ENCODE measurements at regions not wholly inside any gene's neighbourhood (a gene's known extent, or its start where the extent isn't known, plus 50 kb on each side); places are given as distances from the start of the nearest gene placed in this dataset.

DNA sequence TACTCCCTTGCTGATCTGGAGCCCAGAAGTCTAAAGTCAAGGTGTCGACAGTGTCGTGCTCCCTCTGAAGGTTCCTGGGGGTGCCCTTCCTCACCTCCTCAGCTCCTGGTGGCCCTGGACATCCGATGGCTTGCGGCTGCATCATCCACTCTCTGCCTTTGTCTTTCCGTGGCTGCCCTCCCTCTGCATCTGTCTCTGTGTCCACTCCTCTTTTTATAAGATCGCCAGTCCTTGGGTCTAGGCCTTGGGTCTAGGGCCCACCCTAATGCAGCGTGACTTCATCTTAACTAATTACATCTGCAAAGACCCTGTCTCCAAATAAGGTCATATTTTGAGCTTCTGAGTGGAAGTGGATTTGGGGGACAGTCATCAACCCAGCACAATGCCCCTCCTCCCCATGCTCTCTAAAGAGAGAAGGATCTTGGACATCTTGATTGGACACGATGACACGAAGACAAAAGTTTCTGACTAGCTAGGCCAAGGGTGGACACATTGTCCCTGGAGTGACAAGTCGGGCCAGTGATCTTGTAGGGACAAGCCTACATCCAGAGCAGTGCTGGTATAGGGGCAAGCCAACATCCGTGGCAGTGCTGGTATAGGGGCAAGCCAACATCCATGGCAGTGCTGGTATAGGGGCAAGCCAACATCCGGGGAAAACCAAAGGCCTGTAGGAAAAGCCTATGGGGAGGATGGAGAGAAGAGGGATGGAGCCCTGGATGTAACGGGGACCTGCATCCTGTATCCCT lies 93.9 kb upstream of the DIO3 start:
- no peak for DNase-seq (ENCODE audit: low spot score)

DNA sequence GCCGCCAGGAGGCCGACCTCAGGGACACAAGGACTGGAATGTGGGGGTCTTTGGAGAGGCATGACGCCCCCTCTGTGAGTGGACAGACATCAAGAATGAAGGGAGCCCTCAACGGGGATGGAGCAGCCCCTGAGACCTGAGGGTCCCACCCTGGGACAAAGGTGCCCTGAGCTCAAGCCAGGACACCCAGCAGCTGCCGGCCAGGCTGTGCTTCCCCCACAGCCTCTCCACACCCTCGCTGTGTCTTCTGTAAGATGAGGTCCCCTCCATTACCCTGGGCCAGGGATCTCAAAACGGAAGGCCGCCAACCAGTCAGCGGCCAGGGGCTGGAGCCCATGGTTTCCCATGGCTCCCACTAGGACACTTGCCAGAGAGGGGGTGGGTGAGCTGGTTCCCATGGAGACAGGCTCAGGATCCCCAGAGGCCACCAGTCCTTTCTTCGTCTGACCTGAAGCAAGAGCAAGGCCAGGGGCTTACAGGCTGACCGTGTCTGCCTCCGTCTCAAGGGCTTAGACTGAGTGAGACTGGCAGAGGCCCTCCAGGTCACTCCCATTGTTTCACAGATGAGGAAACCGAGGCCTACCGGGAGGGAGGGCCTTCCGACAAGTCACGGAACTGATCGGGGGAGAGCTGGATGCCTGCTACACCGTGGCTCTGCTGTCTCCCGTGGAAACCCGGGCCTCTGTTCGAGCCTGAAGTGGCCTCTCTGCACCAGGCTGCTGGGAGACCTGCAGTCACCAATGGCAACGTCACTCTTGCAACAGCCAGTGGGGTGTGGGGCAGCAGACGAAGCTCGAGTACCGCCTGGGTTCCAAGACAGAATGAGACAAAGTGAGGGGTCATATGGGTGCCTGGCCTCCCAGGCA lies 91.7 kb upstream of the DIO3 start:
- no peak for DNase-seq (ENCODE audit: low spot score)

DNA sequence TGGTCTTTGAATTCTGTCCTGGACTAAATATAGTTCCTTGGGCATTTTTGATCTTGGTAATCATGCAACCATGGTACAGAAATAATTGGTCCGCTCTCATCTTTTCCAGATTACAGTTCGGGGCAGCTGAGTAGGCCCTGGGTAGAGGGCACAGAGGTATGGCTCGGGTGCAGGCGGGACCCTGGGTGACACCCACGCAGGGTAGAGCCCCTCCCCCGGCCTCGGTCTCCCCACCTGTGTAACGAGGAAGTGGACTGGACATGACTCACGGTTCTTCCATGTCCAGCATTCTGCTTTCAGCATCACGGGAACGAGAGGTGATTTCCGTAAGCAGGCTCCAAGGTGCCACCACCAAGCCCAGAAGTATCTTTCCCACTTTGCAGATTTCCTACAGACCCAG lies 91.0 kb upstream of the DIO3 start:
- no peak for DNase-seq (ENCODE audit: low spot score)

DNA sequence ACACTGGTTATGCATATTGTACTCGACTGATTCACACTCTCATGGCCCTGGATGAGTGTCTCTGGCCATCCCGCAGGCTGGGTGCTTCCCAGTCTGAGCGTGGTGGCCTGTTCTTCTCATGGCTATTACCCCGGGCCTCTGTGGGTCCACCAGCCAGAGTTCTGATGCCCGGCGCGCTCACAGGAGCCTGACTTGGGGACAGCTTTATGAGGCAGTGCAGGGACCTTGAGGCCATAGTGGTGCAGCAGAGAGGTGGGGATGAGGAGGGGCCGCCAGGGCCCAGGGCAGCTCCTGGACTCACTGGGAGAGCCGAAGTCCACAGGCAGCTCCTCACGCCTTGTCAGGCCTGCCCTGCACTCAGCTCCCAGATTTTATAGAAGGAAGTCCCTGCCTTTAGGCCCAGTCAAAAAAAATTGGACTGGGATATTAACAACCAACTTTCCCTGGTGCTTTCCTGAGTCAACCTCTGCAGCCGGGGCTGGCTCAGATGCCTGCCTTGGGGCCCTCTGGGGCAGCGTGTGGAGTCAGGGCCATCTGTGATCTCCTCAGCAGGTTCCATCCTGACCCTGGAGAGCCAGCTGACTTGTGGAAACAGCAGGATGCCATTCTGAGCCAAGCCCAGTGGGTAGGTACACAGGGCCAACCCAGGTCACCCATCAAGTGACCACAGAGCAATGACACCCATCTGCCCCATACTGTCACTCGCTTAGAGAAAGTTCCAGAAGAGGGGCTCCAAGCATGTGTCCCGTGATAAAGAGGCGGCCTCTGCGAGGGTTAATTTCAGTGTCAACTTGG lies 89.4 kb upstream of the DIO3 start:
- no peak for DNase-seq (ENCODE audit: low spot score)

DNA sequence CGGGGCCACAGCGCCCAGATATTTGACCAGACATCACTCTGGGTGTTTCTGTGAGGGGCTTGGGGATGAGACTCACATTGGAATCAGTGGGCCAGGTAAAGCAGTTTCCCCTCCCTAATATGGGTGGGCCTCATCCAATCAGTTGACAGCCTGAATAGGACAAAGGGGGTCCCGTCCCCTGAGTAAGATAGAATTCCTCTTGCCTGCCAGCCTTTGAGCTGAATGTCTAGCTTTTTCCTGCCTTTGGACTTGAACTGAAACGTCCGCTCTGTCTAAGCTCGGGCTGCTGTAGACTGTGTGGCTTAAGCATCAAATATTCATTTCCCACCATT lies 88.8 kb upstream of the DIO3 start:
- no peak for DNase-seq (ENCODE audit: low spot score)

DNA sequence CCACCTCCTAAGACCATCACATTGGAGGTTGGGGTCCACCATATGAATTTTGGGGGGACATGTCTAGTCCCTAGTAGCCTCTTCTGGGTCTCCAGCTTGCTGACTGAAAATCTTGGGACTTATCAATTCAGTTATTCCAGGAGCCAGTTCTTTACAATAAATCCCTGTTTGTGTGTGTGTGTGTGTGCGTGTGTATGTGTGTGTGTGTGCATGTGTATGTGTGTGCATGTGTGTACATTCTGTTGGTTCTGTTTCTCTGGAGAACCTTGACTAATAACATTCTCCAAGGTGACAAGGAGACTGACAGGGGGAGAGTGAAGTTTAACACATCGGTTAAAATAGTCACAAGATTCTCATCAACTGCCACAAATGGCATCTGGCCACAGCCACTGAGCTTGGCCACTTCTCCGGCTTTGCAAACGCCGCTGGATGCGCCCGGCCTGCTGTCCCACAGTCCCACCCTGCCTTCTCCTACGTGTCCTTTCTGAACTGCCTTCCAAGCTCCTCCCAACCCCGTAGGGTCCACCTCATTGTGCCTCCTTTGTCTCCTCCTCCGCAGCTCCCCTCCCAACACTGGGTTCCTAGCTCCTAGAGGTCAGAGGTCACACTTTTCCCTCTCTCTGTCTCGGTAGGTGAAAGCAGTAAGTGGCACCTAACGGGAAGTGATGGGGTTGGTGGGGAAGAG lies 88.1 kb upstream of the DIO3 start:
- DNase-seq (ENCODE audit: low spot score) = no peak

DNA sequence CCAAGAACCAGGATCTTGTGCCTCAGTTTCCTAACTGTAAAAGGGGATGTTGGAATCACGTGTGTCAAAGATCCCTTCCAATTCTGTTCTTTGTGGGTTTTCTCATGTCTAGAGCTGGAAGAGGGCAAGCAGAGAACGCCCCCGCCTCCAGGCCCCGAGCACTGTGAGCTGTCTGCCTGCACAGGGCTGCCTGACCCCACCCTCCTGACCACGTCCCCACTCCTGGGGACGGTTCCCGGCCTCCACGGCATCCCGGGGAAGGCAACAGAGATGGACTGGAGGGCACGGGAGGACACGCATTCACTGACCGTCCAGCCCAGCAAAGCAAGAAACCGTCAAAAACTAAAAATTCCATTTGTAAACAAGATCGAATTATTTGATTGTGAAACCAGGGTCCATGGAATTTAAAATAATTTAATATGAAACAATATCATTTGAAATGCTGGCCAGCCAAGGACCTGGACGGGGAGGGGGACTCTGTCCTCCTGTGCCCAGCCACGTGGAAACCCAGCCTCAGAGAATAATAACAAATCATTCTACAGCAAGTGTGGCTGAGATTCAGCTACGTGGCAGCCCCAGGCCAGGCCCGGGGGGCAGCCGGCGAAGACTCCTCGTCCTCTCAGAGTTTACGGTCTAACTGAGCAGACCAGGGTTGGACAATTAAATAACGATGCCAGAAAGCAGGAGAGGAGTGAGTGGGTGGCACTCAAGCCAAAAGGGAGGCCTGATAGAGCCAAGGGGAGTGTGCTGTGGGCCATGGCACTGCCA lies 87.3 kb upstream of the DIO3 start:
- no peak for DNase-seq (ENCODE audit: low spot score)

DNA sequence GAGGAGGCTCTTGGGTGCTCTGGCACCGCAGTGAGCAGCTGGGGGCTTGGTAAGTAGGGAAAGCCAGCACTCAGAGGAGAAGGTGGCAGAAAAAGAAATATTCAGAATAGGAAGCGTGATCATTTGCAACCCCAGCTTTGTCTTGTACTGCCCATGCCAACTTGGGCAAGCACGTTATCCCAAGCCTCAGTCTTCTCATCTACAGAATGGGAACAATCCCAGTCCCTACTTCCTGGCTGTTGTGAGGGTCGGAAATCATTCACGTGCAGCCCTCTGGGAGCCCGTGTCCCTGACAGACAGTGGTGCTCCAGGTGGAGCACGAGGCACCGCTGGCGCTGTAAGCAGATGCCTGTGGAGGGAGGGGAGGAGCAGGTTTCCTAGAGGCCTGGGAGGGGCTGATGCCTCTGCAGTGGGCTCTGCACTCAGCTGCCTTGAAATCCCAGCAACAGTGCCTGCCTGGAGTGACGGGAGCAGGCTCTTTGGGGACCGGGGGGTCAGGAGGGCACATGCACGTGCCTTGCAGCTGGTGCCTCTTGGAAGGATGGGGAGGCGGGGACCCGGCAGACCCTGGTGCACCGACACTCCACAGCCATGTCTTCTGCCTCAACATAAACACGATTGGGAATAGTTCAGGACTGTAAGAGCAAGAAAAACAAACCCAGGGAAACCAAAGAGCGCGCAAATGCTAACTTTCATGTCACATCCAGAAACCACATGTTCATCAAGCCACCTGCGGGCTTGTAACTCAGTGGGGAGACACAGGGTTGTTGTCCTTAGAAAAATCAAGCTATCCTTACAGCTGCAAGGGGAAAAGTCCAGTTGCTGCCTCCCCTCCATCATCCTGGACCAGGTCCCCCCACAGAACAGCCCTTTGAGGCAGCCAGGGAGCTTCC lies 86.5 kb upstream of the DIO3 start:
- no peak for DNase-seq (ENCODE audit: low spot score)

DNA sequence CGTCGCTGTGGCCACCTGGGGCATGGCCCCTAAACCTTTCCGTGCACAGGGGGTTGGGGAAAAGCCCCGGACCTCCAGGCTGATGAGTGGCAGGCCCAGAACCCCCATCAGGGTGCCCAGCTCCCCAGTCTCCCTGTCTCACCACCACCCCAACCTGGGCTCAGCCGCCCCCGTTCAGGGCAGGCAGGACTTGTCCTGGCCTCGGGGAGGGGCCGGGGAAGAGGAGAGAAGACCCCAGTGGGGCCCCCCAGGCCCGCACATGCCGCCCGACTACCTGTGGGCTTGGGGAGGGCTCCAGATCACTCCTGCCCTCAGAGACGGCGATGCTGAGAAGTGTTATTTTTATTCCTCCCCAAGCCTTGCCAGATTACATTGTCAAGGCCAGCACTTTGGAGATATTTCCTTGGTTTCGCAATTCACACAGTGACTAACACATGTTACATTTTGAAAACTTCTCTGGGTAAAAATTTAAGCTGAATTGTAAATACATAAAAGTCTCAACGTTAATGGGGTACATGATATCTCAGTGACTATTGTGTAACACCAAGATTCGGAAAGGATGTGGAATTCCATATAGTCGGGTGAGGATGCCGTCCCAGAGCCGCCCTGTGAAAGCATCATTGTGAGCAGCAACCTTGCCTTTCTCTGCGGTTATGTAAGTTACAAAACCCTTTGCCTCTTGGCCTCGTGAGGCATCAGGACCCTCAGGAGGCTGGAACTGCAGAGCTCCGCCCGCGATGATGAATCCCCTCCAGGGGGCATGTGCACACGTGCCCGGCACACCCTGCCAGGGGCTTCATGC lies 85.6 kb upstream of the DIO3 start:
- DNase-seq (ENCODE audit: low spot score) = no peak

DNA sequence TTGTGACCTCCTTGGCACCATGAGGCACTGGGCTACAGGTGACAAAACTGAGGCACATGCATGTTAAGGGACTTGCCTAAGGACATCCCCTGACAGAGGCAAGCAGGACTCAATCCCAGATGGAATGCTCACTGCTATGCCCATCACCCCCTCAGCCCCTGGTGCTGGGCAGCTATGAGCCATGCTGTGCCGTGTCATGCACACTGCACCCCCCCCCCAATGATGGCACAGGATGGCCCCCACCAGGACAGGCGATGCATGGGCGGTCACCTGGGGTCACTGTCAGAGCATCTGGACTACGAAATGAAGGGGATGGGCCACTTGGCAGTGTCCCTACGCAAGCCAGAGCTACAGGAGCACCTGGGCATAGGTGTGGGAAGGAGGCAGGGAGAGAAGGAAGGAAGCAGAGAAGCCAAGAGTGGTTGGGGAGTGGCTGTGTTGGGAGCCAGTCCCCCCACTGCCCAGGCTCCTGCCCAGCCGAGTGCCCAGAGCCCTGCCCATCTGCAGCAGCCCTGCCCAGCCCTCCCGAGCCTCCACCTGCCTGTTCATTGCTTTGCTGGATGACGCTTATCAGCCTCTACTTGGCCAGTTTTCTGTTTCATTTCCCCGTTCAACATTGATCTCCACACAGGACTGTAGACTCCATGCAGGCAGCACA lies 84.9 kb upstream of the DIO3 start:
- no peak for DNase-seq (ENCODE audit: low spot score)

DNA sequence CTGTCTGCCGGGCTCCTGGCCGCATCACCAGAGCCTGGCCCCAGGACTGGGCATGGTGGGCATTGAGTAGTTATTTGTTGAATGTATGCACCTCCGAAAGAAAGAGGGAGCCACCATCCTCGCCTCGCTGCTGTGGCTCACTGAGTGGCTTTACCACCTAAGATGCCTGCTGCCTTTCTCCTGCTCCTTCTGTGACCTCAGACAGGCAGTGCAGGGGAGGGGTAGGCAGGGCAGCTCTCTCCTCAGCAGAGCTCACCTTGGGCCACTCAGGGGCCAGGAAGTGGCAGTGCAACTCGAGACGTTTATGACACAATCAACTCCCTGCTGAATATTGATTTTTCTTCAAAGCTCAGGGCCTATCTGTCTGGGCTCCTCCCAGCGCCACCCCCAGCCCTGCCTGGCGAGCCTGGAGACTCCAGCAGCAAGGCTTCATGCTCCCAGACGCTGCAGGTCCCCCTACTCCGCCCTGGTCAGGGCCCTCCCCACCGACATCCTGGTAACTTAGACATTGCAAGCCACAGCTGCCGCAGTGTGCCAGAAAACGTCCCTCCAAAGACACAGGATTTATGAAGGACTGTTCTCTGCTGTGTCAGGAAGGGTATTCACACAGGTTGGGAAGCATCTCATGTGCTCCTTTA lies 84.3 kb upstream of the DIO3 start:
- no peak for DNase-seq (ENCODE audit: low spot score)

DNA sequence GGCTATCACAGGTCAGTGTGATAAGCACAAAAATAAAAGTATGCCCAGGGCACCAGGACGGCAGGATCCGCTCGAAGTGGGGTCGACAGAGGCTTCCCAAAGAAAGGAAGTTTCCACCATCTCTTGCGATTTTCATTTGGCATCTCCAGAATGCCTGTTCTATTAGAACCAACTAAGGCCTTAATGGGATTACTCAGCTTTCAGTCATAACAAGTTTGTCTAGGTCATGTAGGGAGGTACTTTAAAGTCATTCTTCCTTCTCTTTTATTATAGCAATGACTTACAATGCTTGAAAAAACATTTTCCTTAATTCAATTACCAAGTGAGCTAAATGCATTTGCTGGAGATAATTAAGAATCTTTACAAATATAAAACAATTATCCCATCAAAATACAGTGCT lies 83.6 kb upstream of the DIO3 start:
- DNase-seq (ENCODE audit: low spot score) = no peak

DNA sequence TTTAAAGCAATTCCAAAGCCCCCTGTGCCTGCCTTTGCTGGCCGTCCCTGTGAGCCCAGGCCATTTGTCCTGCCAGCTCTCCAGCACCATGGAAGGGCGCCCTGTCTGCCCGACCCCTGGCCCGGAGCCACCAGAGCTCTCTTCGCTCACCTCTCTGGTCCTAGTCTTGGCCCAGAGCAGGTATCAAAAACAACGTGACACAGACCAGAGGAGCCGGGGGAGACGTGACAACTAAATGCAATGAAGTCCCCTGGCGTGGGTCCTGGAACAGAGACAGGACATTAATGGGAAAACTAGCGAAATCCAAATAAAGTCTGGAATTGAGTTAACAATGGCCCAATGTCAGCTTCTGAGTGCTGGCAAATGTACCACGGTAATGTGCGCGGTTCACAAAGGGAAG lies 83.2 kb upstream of the DIO3 start:
- DNase-seq (ENCODE audit: low spot score) = no peak

DNA sequence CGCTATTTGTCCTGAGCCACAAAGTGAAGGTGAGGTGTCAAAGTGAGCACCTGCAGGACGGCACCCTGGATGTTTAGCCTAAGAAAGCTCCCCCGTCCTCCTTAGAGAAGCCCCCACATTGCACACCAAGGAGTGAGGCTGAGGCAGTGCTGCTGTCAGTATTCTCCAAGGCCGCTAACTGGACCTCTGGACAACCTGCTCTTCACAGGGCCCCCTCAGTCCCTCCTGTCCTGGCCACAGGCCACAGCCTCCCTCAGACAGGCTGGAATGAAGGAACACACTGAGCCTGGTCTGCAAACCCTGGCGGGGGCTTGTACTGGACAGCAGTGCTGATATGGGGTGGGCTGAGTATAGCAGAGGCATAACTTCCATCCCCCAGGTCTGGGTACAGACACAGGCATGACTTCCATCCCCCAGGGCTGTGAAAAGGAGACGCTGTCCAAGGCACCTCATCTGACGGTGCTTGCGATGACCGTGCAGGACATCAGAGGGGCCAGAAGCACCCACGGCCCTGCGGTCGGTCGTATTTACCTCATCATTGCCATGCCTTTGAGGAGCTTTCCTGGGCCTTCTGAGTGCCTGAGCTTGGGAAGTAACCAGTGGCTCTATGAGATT lies 82.4 kb upstream of the DIO3 start:
- no peak for DNase-seq (ENCODE audit: low spot score)

DNA sequence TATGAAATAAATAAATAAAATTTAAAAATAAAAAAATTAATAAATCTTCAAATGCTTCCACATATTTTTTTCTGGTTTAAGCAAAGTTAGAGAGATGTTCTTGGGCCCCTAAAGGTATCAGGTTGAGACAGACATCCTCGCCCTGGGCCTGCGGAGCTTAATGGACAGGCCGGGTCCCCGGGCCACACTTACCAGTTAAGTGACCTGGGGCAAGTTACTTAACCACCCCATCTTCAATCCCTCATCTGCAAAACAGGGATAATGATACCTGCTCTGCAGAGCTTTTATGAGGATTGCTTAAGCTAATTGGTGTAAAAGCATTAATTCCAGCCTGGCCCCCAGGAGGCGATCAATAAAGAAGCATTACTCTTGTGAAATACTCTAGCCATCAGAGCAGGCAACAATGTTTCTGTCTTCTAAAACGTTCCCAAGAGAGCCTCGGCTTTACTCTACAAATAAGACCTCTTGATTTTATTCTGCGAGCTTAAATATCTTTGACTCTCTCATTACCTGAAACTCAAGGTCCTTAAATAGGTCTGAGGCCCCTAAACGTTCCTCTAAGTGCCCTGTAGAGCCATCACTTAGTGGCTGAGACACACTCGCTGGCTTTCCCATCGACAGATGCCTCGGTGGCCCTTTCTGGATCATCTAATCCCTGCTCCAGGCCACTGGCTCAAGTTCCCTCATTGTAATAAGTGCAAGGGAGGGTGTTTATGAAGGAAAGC lies 81.1 kb upstream of the DIO3 start:
- DNase-seq (ENCODE audit: low spot score) = no peak

DNA sequence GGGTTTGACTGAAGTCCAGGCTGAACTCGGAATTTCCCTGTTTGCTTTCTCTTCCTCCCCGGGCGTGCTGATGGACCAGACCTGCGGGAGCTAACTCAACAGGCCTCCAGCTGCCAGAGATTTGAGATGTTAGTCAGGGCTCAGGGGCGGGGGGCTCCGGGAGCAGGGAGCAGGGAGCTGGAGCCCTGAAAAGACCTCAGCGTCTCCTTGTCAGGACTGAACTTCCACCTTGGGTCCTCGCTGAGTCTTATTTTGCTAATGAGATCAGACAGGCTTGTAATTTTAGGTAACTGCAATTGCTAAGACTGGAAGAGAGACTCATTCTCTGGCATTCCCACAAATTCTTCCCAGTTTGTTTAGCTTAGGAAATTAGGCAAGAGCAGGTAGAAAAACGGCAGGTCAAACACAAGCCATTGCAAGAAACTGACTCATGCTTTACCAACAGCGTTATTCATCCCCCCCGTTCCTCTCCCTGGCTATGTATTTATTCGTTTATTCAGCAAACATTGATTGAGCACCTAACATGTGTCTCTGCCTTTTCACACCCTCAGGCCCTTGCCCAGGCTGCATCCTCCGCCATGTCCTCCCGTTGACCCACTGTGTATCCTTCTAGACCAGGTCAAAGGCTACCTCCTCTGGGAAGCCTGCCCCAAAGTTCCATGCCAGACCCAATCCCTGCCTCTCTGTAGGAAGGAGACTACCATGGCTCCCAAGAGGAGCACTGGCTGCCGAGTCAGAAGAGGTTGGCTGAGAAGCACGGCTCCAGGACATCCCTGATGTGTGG lies 80.4 kb upstream of the DIO3 start:
- DNase-seq (ENCODE audit: low spot score) = no peak

DNA sequence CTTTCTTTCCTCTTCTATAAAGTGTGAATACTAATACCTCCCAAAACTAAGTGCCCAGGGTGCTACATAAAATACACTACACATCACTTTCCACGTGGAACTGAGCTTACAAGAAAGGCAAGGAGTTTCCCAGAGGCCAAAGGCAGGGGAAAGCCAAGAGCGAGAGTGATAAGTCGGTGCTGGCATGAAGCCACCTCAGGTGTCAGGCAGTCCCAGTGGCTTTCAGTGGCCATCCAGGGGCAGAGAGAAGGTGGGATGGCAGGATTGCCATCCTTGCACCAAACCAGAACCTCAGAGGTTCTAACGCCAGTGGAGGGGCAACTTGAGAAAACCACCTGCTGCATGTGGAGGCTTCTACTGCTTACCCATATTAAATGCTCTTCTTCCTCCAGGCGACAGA lies 79.7 kb upstream of the DIO3 start:
- DNase-seq (ENCODE audit: low spot score) = no peak
